Osteoblast (primary cell): ENCODE measurements at regions not wholly inside any gene's neighbourhood (a gene's known extent, or its start where the extent isn't known, plus 50 kb on each side); places are given as distances from the start of the nearest gene placed in this dataset.

ENCODE experiments used
- DNase-seq: peaks from one replicate; pipeline ENCODE4 v3.0.0; 2011; ENCODE audit warnings: low spot score, mixed read lengths; ENCODE audit not compliant: insufficient read length; ENCODE audit errors: missing footprints
- H2AFZ ChIP-seq: 2 replicates; pipeline ENCODE4 v1.6.0; 2011; ENCODE audit warnings: mild to moderate bottlenecking, low read length
- H3K27ac ChIP-seq: 2 replicates; pipeline ENCODE4 v1.5.1; 2011; ENCODE audit warnings: mild to moderate bottlenecking, low read depth, low read length, moderate library complexity
- H3K27me3 ChIP-seq: 2 replicates; pipeline ENCODE4 v1.6.0; 2012; ENCODE audit warnings: mild to moderate bottlenecking, control low read depth, inconsistent platforms, low read length, moderate library complexity; ENCODE audit not compliant: insufficient read depth
- H3K36me3 ChIP-seq: 2 replicates; pipeline ENCODE4 v1.5.1; 2011; ENCODE audit warnings: mild to moderate bottlenecking, low read length, control low read depth, moderate library complexity; ENCODE audit not compliant: insufficient read depth
- H3K4me1 ChIP-seq: 2 replicates; pipeline ENCODE4 v1.5.1; 2011; ENCODE audit warnings: mild to moderate bottlenecking, low read length, control low read depth, moderate library complexity; ENCODE audit not compliant: insufficient read depth
- H3K4me2 ChIP-seq: 2 replicates; pipeline ENCODE4 v1.6.0; 2011; ENCODE audit warnings: mild to moderate bottlenecking, low read length; ENCODE audit not compliant: insufficient read depth
- H3K4me3 ChIP-seq: fragments of 200-600 bp; sonication (generic); 3 replicates; pipeline ENCODE4 v1.5.1; 2012; ENCODE audit warnings: mild to moderate bottlenecking, low read length, inconsistent platforms; ENCODE audit not compliant: insufficient read depth
- H3K79me2 ChIP-seq: 2 replicates; pipeline ENCODE4 v1.6.0; 2012; ENCODE audit warnings: mild to moderate bottlenecking, low read length, control low read depth, inconsistent platforms; ENCODE audit not compliant: insufficient read depth
- H3K9me3 ChIP-seq: 2 replicates; pipeline ENCODE4 v1.5.1; 2011; ENCODE audit warnings: low read depth, low read length, control low read depth
- H4K20me1 ChIP-seq: 2 replicates; pipeline ENCODE4 v1.6.0; 2012; ENCODE audit warnings: mild to moderate bottlenecking, low read length, control low read depth; ENCODE audit not compliant: insufficient read depth
- CTCF ChIP-seq: IDR thresholded peaks from 2 replicates; pipeline ENCODE4 v1.5.1; 2011; ENCODE audit warnings: mild to moderate bottlenecking, low read depth, low read length, moderate library complexity; ENCODE audit errors: extremely low read depth

GRCh38 chr1:29487291-29487690 is 251.0 kb downstream of the PTPRU start:
- TF ChIP-seq CTCF: no peak
- no peak overlapping the region for H3K4me3 ChIP-seq
- DNase-seq: no peak

GRCh38 chr1:29485096-29485925 is 249.0 kb downstream of the PTPRU start:
- H4K20me1 ChIP-seq: no peaks in the 10 kb centered on the region
- H3K27ac ChIP-seq: no peak overlapping the region
- no peak overlapping the region for H3K4me3 ChIP-seq
- H2AFZ ChIP-seq: no peak overlapping the region
- H3K4me2 ChIP-seq: no peak overlapping the region
- no peaks in the 10 kb centered on the region for H3K79me2 ChIP-seq
- no peak for DNase-seq
- no peaks in the 10 kb centered on the region for H3K36me3 ChIP-seq
- no peak for TF ChIP-seq CTCF
- H3K9me3 ChIP-seq: no peaks in the 10 kb centered on the region
- no peaks in the 10 kb centered on the region for H3K4me1 ChIP-seq
- no peaks in the 10 kb centered on the region for H3K27me3 ChIP-seq

More at GRCh38 chr1:29487291-29487690, 251.0 kb downstream of the PTPRU start:
- no peak overlapping the region for H3K4me2 ChIP-seq
- H4K20me1 ChIP-seq: no peaks in the 10 kb centered on the region
- H3K27ac ChIP-seq: no peak overlapping the region
- H3K27me3 ChIP-seq: no peaks in the 10 kb centered on the region
- no peaks in the 10 kb centered on the region for H3K79me2 ChIP-seq
- H3K36me3 ChIP-seq: no peaks in the 10 kb centered on the region
- no peak overlapping the region for H2AFZ ChIP-seq
- H3K4me1 ChIP-seq: no peaks in the 10 kb centered on the region
- H3K9me3 ChIP-seq: no peaks in the 10 kb centered on the region

GRCh38 chr1:29482991-29483390 is 246.7 kb downstream of the PTPRU start:
- no peak for TF ChIP-seq CTCF

GRCh38 chr1:29482064-29482463 is 245.7 kb downstream of the PTPRU start:
- Histone ChIP-seq H2AFZ (no peak overlapping the region), H3K4me3 (no peak overlapping the region), H3K9me3 (no peaks in the 10 kb centered on the region), H3K27me3 (peaks cover 2% of the 10 kb centered on the region), H3K4me2 (no peak overlapping the region), H4K20me1 (no peaks in the 10 kb centered on the region), H3K27ac (no peak overlapping the region), H3K79me2 (no peaks in the 10 kb centered on the region), H3K4me1 (no peaks in the 10 kb centered on the region), H3K36me3 (no peaks in the 10 kb centered on the region)
- no peak for TF ChIP-seq CTCF
- no peak for DNase-seq

More at GRCh38 chr1:29482991-29483390, 246.7 kb downstream of the PTPRU start:
- Histone ChIP-seq H3K27ac (no peak overlapping the region), H4K20me1 (no peaks in the 10 kb centered on the region), H3K79me2 (no peaks in the 10 kb centered on the region), H3K36me3 (no peaks in the 10 kb centered on the region), H3K9me3 (no peaks in the 10 kb centered on the region), H3K4me2 (no peak overlapping the region), H3K4me1 (no peaks in the 10 kb centered on the region), H3K4me3 (no peak overlapping the region), H2AFZ (no peak overlapping the region), H3K27me3 (no peaks in the 10 kb centered on the region)
- DNase-seq: no peak
